NCI-H2029 (cell line): ENCODE measurements at regions not wholly inside any gene's neighbourhood (a gene's known extent, or its start where the extent isn't known, plus 50 kb on each side); places are given as distances from the start of the nearest gene placed in this dataset.
A peak's percentile ranks its signal among the peaks of the same experiment; 100 is the strongest.
"Not testable (repeated sequence)": the region's sequence is repeated elsewhere in the genome, so short reads cannot be mapped to it uniquely, and the experiment has no call there.

Source experiments
- DNase-seq: peaks from one replicate; lab custom pipeline; 2025; lab: John Stamatoyannopoulos, UW

DNA sequence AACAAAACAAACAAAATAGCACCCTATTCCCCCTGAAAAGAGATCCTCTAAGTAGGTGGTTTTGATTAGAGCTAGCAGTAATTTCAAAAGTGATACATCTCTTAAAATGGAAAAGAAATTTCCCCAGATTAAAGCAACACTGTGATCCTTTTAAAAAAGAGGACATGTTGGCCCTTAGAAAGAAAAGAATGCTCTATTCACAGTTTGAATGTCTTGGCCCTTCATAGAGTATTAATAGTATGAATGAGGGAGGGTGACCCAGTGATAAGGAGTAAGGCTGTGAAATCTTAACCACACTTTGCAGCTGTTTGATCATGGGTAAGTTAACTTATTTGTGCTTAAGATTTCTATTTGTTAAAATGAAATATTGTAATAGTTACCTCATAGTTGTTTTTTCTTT is 467.7 kb upstream of the MEF2C start:
- no peak for DNase-seq

GRCh38 chr5:89349246-89349980 is 466.4 kb upstream of the MEF2C start:
- DNase-seq, result no peak

DNA sequence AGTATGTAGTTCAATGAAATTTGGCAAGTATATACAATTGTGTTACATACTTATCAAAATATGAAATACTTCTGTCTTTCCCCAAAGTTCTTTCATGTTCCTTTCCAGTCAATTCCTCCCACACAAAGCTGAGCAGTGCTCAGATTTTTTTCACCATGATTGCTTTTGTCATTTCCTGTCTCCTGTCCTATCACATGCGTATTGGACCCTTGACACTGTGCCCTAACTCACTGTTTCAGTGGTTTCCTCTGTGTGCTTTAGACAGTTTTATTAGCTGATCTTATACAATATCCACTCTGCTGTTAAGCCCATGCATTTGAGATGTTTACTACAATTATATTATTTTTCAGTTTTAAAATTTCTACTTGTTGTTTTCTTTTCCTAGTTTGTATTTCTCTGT is 463.6 kb upstream of the MEF2C start:
- DNase-seq, result no peak

DNA sequence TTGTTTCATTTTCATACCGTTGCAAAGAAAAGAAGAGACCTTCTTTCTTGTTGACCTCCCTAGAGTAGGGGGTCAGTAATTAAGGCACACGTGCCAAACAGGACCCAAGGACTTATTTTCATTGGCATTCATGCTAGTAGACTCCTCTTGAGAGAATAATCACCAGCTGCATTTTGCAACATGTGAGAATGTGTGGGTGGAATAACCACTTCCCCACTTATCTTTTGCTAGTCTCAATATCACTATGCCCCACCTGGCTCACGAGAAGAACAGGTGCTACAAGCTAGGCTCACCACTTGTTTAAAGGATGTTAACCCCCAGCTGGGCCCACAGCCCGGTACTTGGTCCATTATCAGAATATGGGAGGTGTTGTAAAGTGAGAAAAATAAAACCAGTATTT is 460.7 kb upstream of the MEF2C start:
- peak; percentile 81 for DNase-seq

DNA sequence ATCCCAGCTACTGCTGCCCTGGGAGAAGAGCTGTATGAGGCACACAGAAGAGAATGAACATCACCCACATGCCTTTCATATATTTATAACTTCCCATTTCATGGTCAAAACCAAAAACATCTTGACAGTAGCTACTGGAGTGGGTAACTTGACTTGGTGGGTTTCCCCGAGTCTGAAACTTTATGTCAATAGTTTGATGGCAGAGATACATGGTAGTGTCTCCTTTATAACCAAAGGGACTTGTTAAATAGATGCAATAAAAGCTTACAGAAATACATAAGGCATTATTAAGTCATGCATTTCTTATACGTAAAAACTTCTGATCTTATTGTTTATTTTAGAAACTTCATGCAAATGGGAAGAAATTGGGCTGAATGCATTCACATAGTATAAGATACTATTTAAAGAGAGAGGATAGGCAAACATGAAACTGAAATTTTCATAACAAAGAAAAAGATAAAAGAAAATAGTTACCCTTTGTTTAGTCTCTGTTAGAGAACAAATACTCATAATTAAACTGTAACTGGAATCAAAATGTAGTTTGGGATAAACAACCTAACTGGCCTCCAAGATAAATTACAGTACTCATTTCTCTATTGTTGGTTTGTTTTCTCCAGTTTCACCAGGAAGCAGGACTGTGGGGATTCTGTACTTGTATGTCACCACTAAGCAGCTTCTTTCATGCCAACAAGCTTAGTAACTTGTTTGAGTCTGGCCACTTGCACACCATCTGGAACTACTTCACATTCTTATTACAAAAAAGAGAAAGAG is 459.3 kb upstream of the MEF2C start:
- DNase-seq, result peak; percentile 33

- DNase-seq, result no peak
Measured at GRCh38 chr5:89338935-89339334, 456.0 kb upstream of the MEF2C start.

GRCh38 chr5:89336111-89336510 is 453.1 kb upstream of the MEF2C start:
- DNase-seq, result no peak

DNA sequence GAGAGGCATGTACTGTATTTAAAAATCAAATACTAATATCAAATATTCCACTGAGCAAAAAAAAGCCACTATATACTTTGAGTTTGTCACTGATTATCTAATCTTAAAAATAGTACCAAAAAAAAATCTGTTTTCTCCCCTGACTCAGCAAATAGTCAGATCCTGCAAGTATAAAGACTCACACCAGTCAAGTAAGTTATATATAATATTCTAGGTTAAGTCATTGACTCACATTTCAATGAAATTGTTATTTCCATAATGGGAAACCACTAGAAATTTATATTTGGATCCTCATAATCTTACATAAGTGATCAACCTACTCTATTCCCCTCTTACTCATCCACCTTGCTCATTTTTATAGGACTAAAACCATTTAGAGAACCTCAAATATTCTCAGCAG is 447.2 kb upstream of the MEF2C start:
- no peak for DNase-seq

- DNase-seq, result no peak
Measured at GRCh38 chr5:89327608-89328007, 444.6 kb upstream of the MEF2C start.

DNA sequence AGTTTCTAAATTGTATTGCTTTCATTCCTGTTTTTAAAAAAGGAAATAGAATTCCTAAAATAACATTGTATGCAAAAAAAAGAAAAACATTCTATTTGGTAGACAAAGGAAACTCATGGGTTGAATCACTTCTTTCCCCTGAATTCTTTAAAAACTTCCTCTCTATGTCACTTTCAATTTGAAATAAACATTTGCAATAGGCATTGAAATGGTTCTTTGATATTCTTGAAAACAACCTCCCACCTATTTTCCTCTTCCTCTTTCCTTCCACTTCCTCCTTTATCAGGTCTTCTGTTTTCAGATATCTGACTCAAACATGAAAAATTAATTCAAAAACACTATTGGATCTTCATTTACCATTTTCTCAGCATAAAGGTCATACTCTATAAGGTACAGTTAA is 442.0 kb upstream of the MEF2C start:
- no peak for DNase-seq

- DNase-seq, result no peak
Measured at GRCh38 chr5:89320421-89321277, 437.7 kb upstream of the MEF2C start.

GRCh38 chr5:89317838-89318237 is 434.9 kb upstream of the MEF2C start:
- DNase-seq, result not testable (repeated sequence)

DNA sequence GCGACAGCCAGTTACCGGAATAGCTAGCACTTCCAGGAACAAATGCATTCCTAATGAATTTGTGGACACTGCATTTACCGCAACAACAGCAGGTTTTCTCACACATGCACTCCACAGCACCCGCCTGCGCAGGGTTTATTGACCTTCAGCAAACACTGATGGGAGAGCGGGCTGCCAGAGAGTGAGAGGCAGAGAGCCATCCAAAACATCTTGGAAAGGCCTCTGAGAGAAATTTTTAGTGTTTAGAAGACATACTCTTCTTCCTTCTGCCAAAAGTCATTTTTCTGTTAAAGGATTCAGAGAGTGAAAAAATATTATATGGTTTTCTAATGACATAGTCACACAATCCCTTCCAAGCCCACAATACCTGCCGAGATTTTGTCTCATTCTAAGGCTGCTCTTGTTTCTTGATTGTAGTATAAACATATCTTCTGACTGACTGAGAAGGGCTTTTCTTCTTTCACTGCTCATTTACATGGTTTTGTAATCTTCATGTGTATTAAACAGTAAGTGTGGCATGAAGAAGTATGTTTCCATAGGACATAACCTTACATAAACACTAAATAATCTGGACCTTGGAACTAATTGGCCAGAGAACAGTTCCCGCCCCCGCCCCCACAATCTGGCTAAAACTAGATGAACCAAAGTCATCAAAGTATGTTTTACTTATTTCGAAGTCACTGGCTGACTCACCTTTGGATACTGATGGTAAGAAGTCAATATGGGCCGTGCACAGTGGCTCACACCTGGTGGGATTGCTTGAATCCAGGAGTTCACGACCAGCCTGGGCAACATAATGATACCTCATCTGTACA is 432.5 kb upstream of the MEF2C start:
- peak; percentile 74 for DNase-seq

GRCh38 chr5:89313804-89314588 is 431.0 kb upstream of the MEF2C start:
- DNase-seq, result peak; percentile 44

- DNase-seq, result peak; percentile 36
Measured at GRCh38 chr5:89313044-89313443, 430.1 kb upstream of the MEF2C start.

DNA sequence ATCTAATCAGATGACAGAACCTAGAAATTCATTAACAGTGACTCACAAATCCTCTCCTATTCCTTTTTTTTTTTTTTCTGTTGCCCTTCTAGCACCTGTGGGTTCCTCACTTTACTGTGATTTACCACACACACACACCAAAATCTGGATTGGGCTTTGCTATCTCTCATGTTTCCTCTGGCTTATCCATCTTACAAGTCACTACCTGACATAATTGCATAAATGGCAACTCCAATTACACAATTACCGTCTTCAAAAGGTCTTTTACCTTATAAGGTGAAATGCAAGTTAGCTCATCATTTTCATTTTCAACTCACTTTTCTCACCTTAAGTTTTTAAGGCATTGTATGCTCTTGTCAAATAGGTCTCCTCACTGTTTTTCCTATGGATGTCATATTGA is 426.3 kb upstream of the MEF2C start:
- DNase-seq, result no peak

GRCh38 chr5:89308606-89309040 is 425.6 kb upstream of the MEF2C start:
- DNase-seq, result no peak

- DNase-seq, result no peak
Measured at GRCh38 chr5:89307972-89308371, 425.0 kb upstream of the MEF2C start.

DNA sequence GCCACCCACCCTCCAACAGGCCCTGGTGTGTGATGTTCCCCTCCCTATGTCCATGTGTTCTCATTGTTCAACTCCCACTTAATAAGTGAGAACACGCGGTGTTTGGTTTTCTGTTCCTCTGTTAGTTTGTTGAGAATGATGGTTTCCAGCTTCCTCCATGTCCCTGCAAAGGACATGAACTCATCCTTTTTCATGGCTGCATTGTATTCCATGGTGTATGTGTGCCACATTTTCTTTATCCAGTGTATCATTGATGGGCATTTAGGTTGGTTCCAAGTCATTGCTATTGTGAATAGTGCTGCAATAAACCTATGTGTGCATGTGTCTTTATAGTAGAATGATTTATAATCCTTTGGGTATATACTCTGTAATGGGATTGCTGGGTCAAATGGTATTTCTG is 424.2 kb upstream of the MEF2C start:
- not testable (repeated sequence) for DNase-seq

- DNase-seq, result no peak
Measured at GRCh38 chr5:89303033-89303480, 420.1 kb upstream of the MEF2C start.
